Suprapubic skin (tissue), 3 donors: ENCODE measurements at regions not wholly inside any gene's neighbourhood (a gene's known extent, or its start where the extent isn't known, plus 50 kb on each side); places are given as distances from the start of the nearest gene placed in this dataset.

Experiments used
- CTCF ChIP-seq, 2 donors: fragments of 200-600 bp in 1 of 2; fragments of 450-650 bp in 1 of 2; sonication (generic) in 1 of 2; IDR thresholded peaks; one replicate each; pipeline ENCODE4 v1.5.1; 2016 to 2019; ENCODE audit warnings: antibody characterized with exemption in 2 of 2, mild to moderate bottlenecking in 1 of 2, moderate library complexity in 1 of 2
- POLR2A ChIP-seq, 2 donors: fragments of 450-650 bp; IDR thresholded peaks; one replicate each; pipeline ENCODE4 v1.6.1; 2017; ENCODE audit warnings: antibody characterized with exemption in 2 of 2, mild to moderate bottlenecking in 2 of 2, moderate library complexity in 2 of 2

DNA sequence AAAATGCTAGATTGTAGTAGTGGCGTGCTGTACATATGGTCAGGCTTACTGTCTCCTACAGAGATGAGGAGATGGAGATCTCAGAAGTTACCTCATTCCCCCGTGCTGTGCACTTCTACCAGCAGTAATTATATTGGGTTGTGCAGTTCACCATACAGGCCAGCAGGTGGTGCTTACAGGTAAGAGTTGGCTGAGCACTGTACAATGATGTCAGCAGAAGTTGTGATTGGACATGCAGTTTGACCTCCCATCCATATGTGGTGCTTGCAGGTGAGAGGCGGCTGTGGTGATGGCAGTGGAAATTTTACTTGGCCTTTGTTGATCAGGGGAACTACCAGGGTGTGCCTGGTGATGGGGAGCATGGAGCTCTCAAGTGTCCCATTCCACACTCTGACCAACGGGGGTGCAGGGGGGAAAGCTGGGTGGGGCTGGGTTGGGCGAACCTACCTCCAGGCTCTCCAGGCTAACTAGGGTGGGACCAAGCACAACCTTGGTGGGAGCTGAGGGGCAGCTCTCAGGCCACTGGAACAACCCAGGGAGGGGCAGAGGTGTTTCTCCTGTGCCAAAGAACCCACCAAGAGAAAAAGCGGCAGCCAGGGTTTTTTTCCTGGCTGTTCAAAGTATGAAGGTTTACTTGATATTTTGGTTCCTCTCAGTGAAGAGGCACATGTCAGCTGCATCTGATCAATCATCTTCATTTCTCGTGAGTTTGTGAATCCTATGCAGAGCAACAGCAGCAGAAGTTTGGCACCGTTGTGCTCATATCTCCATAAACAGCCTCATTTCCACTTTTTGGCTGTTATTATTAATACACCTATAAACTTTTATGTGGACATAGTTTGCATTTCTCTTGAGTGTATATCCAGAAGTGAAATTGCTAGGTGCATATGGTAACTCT, 73.8 kb upstream of the FREM3 start:
- TF ChIP-seq CTCF (IDR thresholded peaks at IDR 0.05) (peak in 1 of 2 donors; percentile 37), POLR2A (IDR thresholded peaks at IDR 0.05) (no peak)
